OCI-LY1 (cell line): ENCODE measurements at regions not wholly inside any gene's neighbourhood (a gene's known extent, or its start where the extent isn't known, plus 50 kb on each side); places are given as distances from the start of the nearest gene placed in this dataset.

Experiments
- H2AFZ ChIP-seq: fragments of 200-600 bp; sonication (generic), shearing (Covaris generic); 2 replicates; pipeline ENCODE4 v1.6.0; 2014; ENCODE audit warnings: antibody characterized with exemption, mild to moderate bottlenecking, low read length
- H3F3A ChIP-seq: fragments of 200-600 bp; sonication (generic), shearing (Covaris generic); 2 replicates; pipeline ENCODE4 v1.6.0; 2014; ENCODE audit warnings: mild to moderate bottlenecking, antibody characterized with exemption, low read length, moderate library complexity; ENCODE audit not compliant: insufficient read depth
- H3K27ac ChIP-seq: fragments of 200-600 bp; sonication (generic); 2 replicates; pipeline ENCODE4 v1.5.1; 2014; ENCODE audit warnings: low read length, mixed run types, mild to moderate bottlenecking, low read depth; ENCODE audit not compliant: poor library complexity, severe bottlenecking
- H3K27me3 ChIP-seq: fragments of 200-600 bp; sonication (generic); 2 replicates; pipeline ENCODE4 v1.6.0; 2014; ENCODE audit warnings: antibody characterized with exemption, mild to moderate bottlenecking, low read length, moderate library complexity; ENCODE audit not compliant: insufficient read depth
- H3K36me3 ChIP-seq: fragments of 200-600 bp; sonication (generic); 2 replicates; pipeline ENCODE4 v1.6.1; 2014; ENCODE audit warnings: mild to moderate bottlenecking, antibody characterized with exemption, low read length, moderate library complexity, mixed read lengths; ENCODE audit not compliant: insufficient read depth
- H3K4me1 ChIP-seq: fragments of 200-600 bp; sonication (generic); 2 replicates; pipeline ENCODE4 v1.5.1; 2014; ENCODE audit warnings: mild to moderate bottlenecking, low read length, moderate library complexity; ENCODE audit not compliant: insufficient read depth, severe bottlenecking
- H3K4me2 ChIP-seq: fragments of 200-600 bp; sonication (generic), shearing (Covaris generic); 2 replicates; pipeline ENCODE4 v1.6.1; 2014; ENCODE audit warnings: low read length
- H3K4me3 ChIP-seq: fragments of 200-600 bp; sonication (generic); 2 replicates; pipeline ENCODE4 v1.5.1; 2014; ENCODE audit warnings: low read length, low read depth, mild to moderate bottlenecking, mixed read lengths; ENCODE audit not compliant: poor library complexity, severe bottlenecking
- H3K79me2 ChIP-seq: fragments of 200-600 bp; shearing (Covaris generic); 2 replicates; pipeline ENCODE4 v1.6.1; 2016; ENCODE audit warnings: mixed run types, low read length, mixed read lengths; ENCODE audit not compliant: insufficient read depth
- H3K9ac ChIP-seq: fragments of 200-600 bp; sonication (generic), shearing (Covaris generic); 2 replicates; pipeline ENCODE4 v1.6.1; 2014; ENCODE audit warnings: mild to moderate bottlenecking, low read length, mixed read lengths
- H3K9me2 ChIP-seq: fragments of 200-600 bp; sonication (generic), shearing (Covaris generic); 2 replicates; pipeline ENCODE4 v1.6.1; 2014; ENCODE audit warnings: low read depth, mild to moderate bottlenecking, low read length, mixed read lengths
- H3K9me3 ChIP-seq: fragments of 200-600 bp; shearing (Covaris generic); 2 replicates; pipeline ENCODE4 v1.6.1; 2014; ENCODE audit warnings: low read length, mixed read lengths
- H4K20me1 ChIP-seq: fragments of 200-600 bp; sonication (generic), shearing (Covaris generic); 2 replicates; pipeline ENCODE4 v1.6.0; 2016; ENCODE audit warnings: mild to moderate bottlenecking, low read length; ENCODE audit not compliant: insufficient read depth
- CTCF ChIP-seq: fragments of 200-600 bp; sonication (generic), shearing (Covaris generic); IDR thresholded peaks from 2 replicates; pipeline ENCODE4 v1.5.1; 2017; ENCODE audit warnings: mild to moderate bottlenecking, antibody characterized with exemption, low read length, moderate library complexity, mixed read lengths
- EZH2 ChIP-seq: fragments of 200-600 bp; sonication (generic), shearing (Covaris generic); IDR thresholded peaks from 2 replicates; pipeline ENCODE4 v1.8.0; 2017; ENCODE audit warnings: borderline replicate concordance, mixed run types, mild to moderate bottlenecking, antibody characterized with exemption, low read length, moderate library complexity, mixed read lengths

- Histone ChIP-seq H2AFZ (no peak overlapping the region), H3F3A (no peaks in the 10 kb centered on the region), H3K9me2 (no peaks in the 10 kb centered on the region), H3K9me3 (no peaks in the 10 kb centered on the region), H3K79me2 (no peaks in the 10 kb centered on the region), H3K27me3 (no peaks in the 10 kb centered on the region), H3K4me2 (no peak overlapping the region), H3K27ac (no peak overlapping the region), H3K4me3 (no peak overlapping the region), H3K4me1 (no peaks in the 10 kb centered on the region), H3K9ac (no peak overlapping the region), H4K20me1 (no peaks in the 10 kb centered on the region), H3K36me3 (no peaks in the 10 kb centered on the region)
- no peak for TF ChIP-seq CTCF
- no peak for TF ChIP-seq EZH2
Observed at GRCh38 chr2:18644115-18644462, 54.7 kb upstream of the NT5C1B start.

GRCh38 chr2:18643326-18644114 lies 54.2 kb upstream of the NT5C1B start:
- H3K4me1 ChIP-seq, result no peaks in the 10 kb centered on the region

GRCh38 chr2:18641823-18642222 lies 52.5 kb upstream of the NT5C1B start:
- Histone ChIP-seq H3K4me1 (no peaks in the 10 kb centered on the region), H2AFZ (no peak overlapping the region), H4K20me1 (no peaks in the 10 kb centered on the region), H3F3A (no peaks in the 10 kb centered on the region), H3K9me2 (no peaks in the 10 kb centered on the region), H3K9ac (no peak overlapping the region), H3K79me2 (no peaks in the 10 kb centered on the region), H3K4me2 (no peak overlapping the region), H3K27ac (no peak overlapping the region), H3K9me3 (no peaks in the 10 kb centered on the region), H3K36me3 (no peaks in the 10 kb centered on the region), H3K27me3 (no peaks in the 10 kb centered on the region), H3K4me3 (no peak overlapping the region)
- TF ChIP-seq EZH2 (no peak), CTCF (no peak)

More at GRCh38 chr2:18643326-18644114, 54.2 kb upstream of the NT5C1B start:
- H3K9me3 ChIP-seq, result no peaks in the 10 kb centered on the region
- H2AFZ ChIP-seq, result no peak overlapping the region
- H3K4me3 ChIP-seq, result no peak overlapping the region
- no peak overlapping the region for H3K27ac ChIP-seq
- no peak overlapping the region for H3K9ac ChIP-seq
- no peaks in the 10 kb centered on the region for H3K79me2 ChIP-seq
- TF ChIP-seq EZH2 (no peak), CTCF (no peak)
- no peaks in the 10 kb centered on the region for H3K36me3 ChIP-seq
- no peaks in the 10 kb centered on the region for H3K27me3 ChIP-seq
- H4K20me1 ChIP-seq, result no peaks in the 10 kb centered on the region
- H3F3A ChIP-seq, result no peaks in the 10 kb centered on the region
- no peaks in the 10 kb centered on the region for H3K9me2 ChIP-seq
- no peak overlapping the region for H3K4me2 ChIP-seq
